ENCODE measurements at regions not wholly inside any gene's neighbourhood (a gene's known extent, or its start where the extent isn't known, plus 50 kb on each side); places are given as distances from the start of the nearest gene placed in this dataset.
"Not testable (repeated sequence)": the region's sequence is repeated elsewhere in the genome, so short reads cannot be mapped to it uniquely, and the experiment has no call there.

GRCh38 chr21:27550287-27550686, 583.4 kb upstream of the ADAMTS5 start:
- DNase-seq (ENCODE audit: unreplicated experiment): no peak
- Mint-ChIP-seq H3K4me1 (ENCODE audit: insufficient read depth, unreplicated experiment) (no peaks in the 10 kb centered on the region), H3K4me3 (ENCODE audit: unreplicated experiment) (no peak overlapping the region), H3K27ac (ENCODE audit: low read depth, unreplicated experiment) (no peak overlapping the region), H3K36me3 (ENCODE audit: insufficient read depth, unreplicated experiment) (no peaks in the 10 kb centered on the region), H3K27me3 (ENCODE audit: insufficient read depth, unreplicated experiment) (no peaks in the 10 kb centered on the region), H3K9me3 (ENCODE audit: unreplicated experiment) (peaks cover 6% of the 10 kb centered on the region)
- BruUV-seq (replicated peaks): no TSS peak
- intact Hi-C loops (cut with micrococcal nuclease): no loop called here
- no peak for TF ChIP-seq CTCF (IDR thresholded peaks at IDR 0.05; ENCODE audit: unreplicated experiment)
- ChIA-PET POLR2A (no interaction called here), CTCF (no interaction called here)

- BruUV-seq (replicated peaks): no TSS peak
- POLR2A ChIA-PET: no interaction called here
Measured at GRCh38 chr21:27548486-27548885, 581.6 kb upstream of the ADAMTS5 start.

GRCh38 chr21:27545754-27546349, 579.0 kb upstream of the ADAMTS5 start:
- Mint-ChIP-seq H3K27ac (ENCODE audit: low read depth, unreplicated experiment) (no peak overlapping the region), H3K36me3 (ENCODE audit: insufficient read depth, unreplicated experiment) (no peaks in the 10 kb centered on the region), H3K9me3 (ENCODE audit: unreplicated experiment) (no peaks in the 10 kb centered on the region), H3K4me1 (ENCODE audit: insufficient read depth, unreplicated experiment) (peaks cover 6% of the 10 kb centered on the region), H3K4me3 (ENCODE audit: unreplicated experiment) (no peak overlapping the region), H3K27me3 (ENCODE audit: insufficient read depth, unreplicated experiment) (no peaks in the 10 kb centered on the region)
- TF ChIP-seq CTCF (IDR thresholded peaks at IDR 0.05; ENCODE audit: unreplicated experiment): no peak
- BruUV-seq (replicated peaks): no TSS peak
- POLR2A ChIA-PET: no interaction called here
- intact Hi-C loops (cut with micrococcal nuclease): no loop called here
- no peak for DNase-seq (ENCODE audit: unreplicated experiment)
- CTCF ChIA-PET: interaction anchor here (0.6 to 2.7 kb wide), 4 partner anchors 18 to 155 kb away, joined by 3 to 13 read pairs (median 4); no protein-coding TSS in a partner anchor

More at GRCh38 chr21:27548486-27548885, 581.6 kb upstream of the ADAMTS5 start:
- DNase-seq (ENCODE audit: unreplicated experiment): no peak
- TF ChIP-seq CTCF (IDR thresholded peaks at IDR 0.05; ENCODE audit: unreplicated experiment): no peak
- no peak overlapping the region for H3K27ac Mint-ChIP-seq (ENCODE audit: low read depth, unreplicated experiment)
- H3K4me3 Mint-ChIP-seq (ENCODE audit: unreplicated experiment): no peak overlapping the region
- no peaks in the 10 kb centered on the region for H3K27me3 Mint-ChIP-seq (ENCODE audit: insufficient read depth, unreplicated experiment)
- H3K36me3 Mint-ChIP-seq (ENCODE audit: insufficient read depth, unreplicated experiment): no peaks in the 10 kb centered on the region
- no peaks in the 10 kb centered on the region for H3K4me1 Mint-ChIP-seq (ENCODE audit: insufficient read depth, unreplicated experiment)
- intact Hi-C loops (cut with micrococcal nuclease): no loop called here
- H3K9me3 Mint-ChIP-seq (ENCODE audit: unreplicated experiment): peaks cover 6% of the 10 kb centered on the region
- CTCF ChIA-PET: no interaction called here

GRCh38 chr21:27542126-27542525, 575.2 kb upstream of the ADAMTS5 start:
- H3K9me3 Mint-ChIP-seq (ENCODE audit: unreplicated experiment); H3K36me3 Mint-ChIP-seq (ENCODE audit: insufficient read depth, unreplicated experiment); BruUV-seq (replicated peaks); CTCF ChIA-PET; H3K4me3 Mint-ChIP-seq (ENCODE audit: unreplicated experiment); intact Hi-C loops (cut with micrococcal nuclease); POLR2A ChIA-PET; H3K27ac Mint-ChIP-seq (ENCODE audit: low read depth, unreplicated experiment); H3K27me3 Mint-ChIP-seq (ENCODE audit: insufficient read depth, unreplicated experiment): not testable (repeated sequence)
- DNase-seq (ENCODE audit: unreplicated experiment): peak; percentile 13
- H3K4me1 Mint-ChIP-seq (ENCODE audit: insufficient read depth, unreplicated experiment): peaks cover 11% of the 10 kb centered on the region

GRCh38 chr21:27536319-27536718, 569.4 kb upstream of the ADAMTS5 start:
- H3K27ac Mint-ChIP-seq (ENCODE audit: low read depth, unreplicated experiment): no peak overlapping the region
- intact Hi-C loops (cut with micrococcal nuclease): no loop called here
- H3K4me3 Mint-ChIP-seq (ENCODE audit: unreplicated experiment): no peak overlapping the region
- POLR2A ChIA-PET: no interaction called here
- no peaks in the 10 kb centered on the region for H3K27me3 Mint-ChIP-seq (ENCODE audit: insufficient read depth, unreplicated experiment)
- H3K36me3 Mint-ChIP-seq (ENCODE audit: insufficient read depth, unreplicated experiment): no peaks in the 10 kb centered on the region
- H3K4me1 Mint-ChIP-seq (ENCODE audit: insufficient read depth, unreplicated experiment): peaks cover 12% of the 10 kb centered on the region
- CTCF ChIA-PET: no interaction called here
- no peak for TF ChIP-seq CTCF (IDR thresholded peaks at IDR 0.05; ENCODE audit: unreplicated experiment)
- H3K9me3 Mint-ChIP-seq (ENCODE audit: unreplicated experiment): no peaks in the 10 kb centered on the region
- BruUV-seq (replicated peaks): no TSS peak
- peak; percentile 4 for DNase-seq (ENCODE audit: unreplicated experiment)

All from MCF 10A (cell line).